ENCODE measurements at regions not wholly inside any gene's neighbourhood (a gene's known extent, or its start where the extent isn't known, plus 50 kb on each side); places are given as distances from the start of the nearest gene placed in this dataset.

- POLR2A ChIA-PET = no interaction called here
- no peak for DNase-seq (ENCODE audit: extremely low spot score)
- TF ChIP-seq L3MBTL2 (conservative IDR thresholded peaks at IDR 0.05) = no peak
- TF ChIP-seq BHLHE40 (IDR thresholded peaks at IDR 0.05; ENCODE audit: borderline replicate concordance) = no peak
- TF ChIP-seq FOXM1 (IDR thresholded peaks at IDR 0.05; ENCODE audit: borderline replicate concordance) = no peak
- no peak for TF ChIP-seq PKNOX1 (IDR thresholded peaks at IDR 0.05)
- no peak for TF ChIP-seq CTBP1 (IDR thresholded peaks at IDR 0.05; ENCODE audit: borderline replicate concordance)
- TF ChIP-seq FOXA1 (IDR thresholded peaks at IDR 0.05) = no peak
- TF ChIP-seq ARNT (IDR thresholded peaks at IDR 0.05) = no peak
- TF ChIP-seq LEF1 (IDR thresholded peaks at IDR 0.05; ENCODE audit: borderline replicate concordance) = no peak
- no peak for TF ChIP-seq FOXK2 (IDR thresholded peaks at IDR 0.05)
- TF ChIP-seq ELF4 (IDR thresholded peaks at IDR 0.05) = no peak
- no peak for TF ChIP-seq NFRKB (IDR thresholded peaks at IDR 0.05)
- CTCF ChIA-PET = no interaction called here
These were observed 106.8 kb upstream of the FAM78B start for GRCh38 chr1:166273618-166274017.

GRCh38 chr1:166282391-166283137 is 115.8 kb upstream of the FAM78B start:
- CTCF ChIA-PET = no interaction called here
- POLR2A ChIA-PET = no interaction called here
- no peak for TF ChIP-seq NFRKB (IDR thresholded peaks at IDR 0.05)
- TF ChIP-seq FOXA1 (IDR thresholded peaks at IDR 0.05) = no peak
- no peak for TF ChIP-seq PKNOX1 (IDR thresholded peaks at IDR 0.05)
- no peak for TF ChIP-seq TARDBP (IDR thresholded peaks at IDR 0.05)
- no peak for TF ChIP-seq SUZ12 (IDR thresholded peaks at IDR 0.05)
- no peak for TF ChIP-seq ZNF384 (IDR thresholded peaks at IDR 0.05)
- no peak for TF ChIP-seq HDGF (IDR thresholded peaks at IDR 0.05; ENCODE audit: borderline replicate concordance)
- TF ChIP-seq CTBP1 (IDR thresholded peaks at IDR 0.05; ENCODE audit: borderline replicate concordance) = no peak
- no peak for TF ChIP-seq SP1 (IDR thresholded peaks at IDR 0.05)
- no peak for DNase-seq (ENCODE audit: extremely low spot score)

- TF ChIP-seq SUZ12 (IDR thresholded peaks at IDR 0.05) (no peak), FOXK2 (IDR thresholded peaks at IDR 0.05) (no peak)
- ChIA-PET CTCF (no interaction called here), POLR2A (no interaction called here)
- no peak for DNase-seq (ENCODE audit: extremely low spot score)
These were observed 116.4 kb upstream of the FAM78B start for GRCh38 chr1:166283190-166283589.

- POLR2A ChIA-PET = no interaction called here
These were observed 116.8 kb upstream of the FAM78B start for GRCh38 chr1:166283600-166283999.

GRCh38 chr1:166289309-166290050 is 122.7 kb upstream of the FAM78B start:
- DNase-seq (ENCODE audit: extremely low spot score) = no peak
- POLR2A ChIA-PET = no interaction called here
- CTCF ChIA-PET = no interaction called here
- TF ChIP-seq FOXM1 (IDR thresholded peaks at IDR 0.05; ENCODE audit: borderline replicate concordance) (no peak), ZNF384 (IDR thresholded peaks at IDR 0.05) (no peak), TARDBP (IDR thresholded peaks at IDR 0.05) (no peak), FOXK2 (IDR thresholded peaks at IDR 0.05) (no peak), LEF1 (IDR thresholded peaks at IDR 0.05; ENCODE audit: borderline replicate concordance) (no peak), HDGF (IDR thresholded peaks at IDR 0.05; ENCODE audit: borderline replicate concordance) (no peak), L3MBTL2 (conservative IDR thresholded peaks at IDR 0.05) (no peak), ELF4 (IDR thresholded peaks at IDR 0.05) (no peak), NFRKB (IDR thresholded peaks at IDR 0.05) (no peak), BHLHE40 (IDR thresholded peaks at IDR 0.05; ENCODE audit: borderline replicate concordance) (no peak), CTBP1 (IDR thresholded peaks at IDR 0.05; ENCODE audit: borderline replicate concordance) (no peak), ARNT (IDR thresholded peaks at IDR 0.05) (no peak), FOXA1 (IDR thresholded peaks at IDR 0.05) (no peak), PKNOX1 (IDR thresholded peaks at IDR 0.05) (no peak), SP1 (IDR thresholded peaks at IDR 0.05) (no peak), SUZ12 (IDR thresholded peaks at IDR 0.05) (no peak)

More at GRCh38 chr1:166283600-166283999, 116.8 kb upstream of the FAM78B start:
- CTCF ChIA-PET = no interaction called here
- DNase-seq (ENCODE audit: extremely low spot score) = no peak
- TF ChIP-seq SP1 (IDR thresholded peaks at IDR 0.05) (no peak), HDGF (IDR thresholded peaks at IDR 0.05; ENCODE audit: borderline replicate concordance) (no peak), BHLHE40 (IDR thresholded peaks at IDR 0.05; ENCODE audit: borderline replicate concordance) (no peak), FOXA1 (IDR thresholded peaks at IDR 0.05) (no peak), ELF4 (IDR thresholded peaks at IDR 0.05) (no peak), LEF1 (IDR thresholded peaks at IDR 0.05; ENCODE audit: borderline replicate concordance) (no peak), PKNOX1 (IDR thresholded peaks at IDR 0.05) (no peak), NFRKB (IDR thresholded peaks at IDR 0.05) (no peak), CTBP1 (IDR thresholded peaks at IDR 0.05; ENCODE audit: borderline replicate concordance) (no peak), ZNF384 (IDR thresholded peaks at IDR 0.05) (no peak), SUZ12 (IDR thresholded peaks at IDR 0.05) (no peak), FOXK2 (IDR thresholded peaks at IDR 0.05) (no peak), FOXM1 (IDR thresholded peaks at IDR 0.05; ENCODE audit: borderline replicate concordance) (no peak), TARDBP (IDR thresholded peaks at IDR 0.05) (no peak), ARNT (IDR thresholded peaks at IDR 0.05) (no peak)
